Right lobe of liver (tissue), 4 donors: ENCODE measurements at regions not wholly inside any gene's neighbourhood (a gene's known extent, or its start where the extent isn't known, plus 50 kb on each side); places are given as distances from the start of the nearest gene placed in this dataset.

Experiments
- CTCF ChIP-seq, 4 donors: fragments of 200-600 bp in 3 of 4; fragments of 450-650 bp in 1 of 4; IDR thresholded peaks; one replicate each; pipeline versions ENCODE4 v1.5.1 to v1.8.0; 2016 to 2022; ENCODE audit warnings: antibody characterized with exemption in 4 of 4, mild to moderate bottlenecking in 2 of 4
- POLR2A ChIP-seq: fragments of 450-650 bp; IDR thresholded peaks from one replicate; pipeline ENCODE4 v1.6.1; 2017; ENCODE audit warnings: antibody characterized with exemption, mild to moderate bottlenecking
- donor health status: DM: no; HTN: no; CAD: no.
- donor health status: DM: no; HTN: no; CAD: no.
- donor health status: DM: no; HTN: yes; CAD: no.

- TF ChIP-seq CTCF (IDR thresholded peaks at IDR 0.05) (no peak), POLR2A (no peak)
These were observed 181.7 kb downstream of the LTN1 start for GRCh38 chr21:28810826-28811524.
